ENCODE measurements at regions not wholly inside any gene's neighbourhood (a gene's known extent, or its start where the extent isn't known, plus 50 kb on each side); places are given as distances from the start of the nearest gene placed in this dataset.

- no peak for TF ChIP-seq ZNF274 (IDR thresholded peaks at IDR 0.05; ENCODE audit: low read depth, low read length)
- H3K4me3 ChIP-seq (ENCODE audit: low read length) = no peak overlapping the region
Measured at GRCh38 chr1:98426092-98426491, 235.4 kb upstream of the SNX7 start.

DNA sequence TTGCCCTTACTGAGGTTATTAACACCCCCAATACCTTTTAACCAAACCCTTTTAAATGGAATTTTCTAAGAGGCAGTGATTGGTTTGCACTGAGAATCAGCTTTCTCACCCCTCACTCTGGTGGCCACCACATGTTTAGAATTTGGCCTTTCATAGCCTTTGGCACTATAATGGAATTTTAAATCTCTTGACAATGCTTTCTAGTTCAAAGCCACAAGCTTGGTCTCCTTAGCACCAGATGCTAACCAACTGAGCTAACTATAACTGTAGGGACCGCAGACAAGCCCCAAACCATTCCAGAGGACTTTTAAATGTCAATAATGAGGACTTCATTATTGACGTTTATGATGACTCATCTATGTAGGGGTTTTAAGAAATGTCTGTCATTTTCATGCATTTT is 238.7 kb upstream of the SNX7 start:
- no peak overlapping the region for H3K4me3 ChIP-seq (ENCODE audit: low read length)
- no peak for TF ChIP-seq ZNF274 (IDR thresholded peaks at IDR 0.05; ENCODE audit: low read depth, low read length)

GRCh38 chr1:98421085-98421435 is 240.5 kb upstream of the SNX7 start:
- no peak for TF ChIP-seq ZNF274 (IDR thresholded peaks at IDR 0.05; ENCODE audit: low read depth, low read length)
- H3K4me3 ChIP-seq (ENCODE audit: low read length) = no peak overlapping the region

GRCh38 chr1:98420376-98421084 is 241.0 kb upstream of the SNX7 start:
- no peak for TF ChIP-seq ZNF274 (IDR thresholded peaks at IDR 0.05; ENCODE audit: low read depth, low read length)
- H3K4me3 ChIP-seq (ENCODE audit: low read length) = no peak overlapping the region

GRCh38 chr1:98417820-98418219 is 243.7 kb upstream of the SNX7 start:
- no peak overlapping the region for H3K4me3 ChIP-seq (ENCODE audit: low read length)
- TF ChIP-seq ZNF274 (IDR thresholded peaks at IDR 0.05; ENCODE audit: low read depth, low read length) = no peak

DNA sequence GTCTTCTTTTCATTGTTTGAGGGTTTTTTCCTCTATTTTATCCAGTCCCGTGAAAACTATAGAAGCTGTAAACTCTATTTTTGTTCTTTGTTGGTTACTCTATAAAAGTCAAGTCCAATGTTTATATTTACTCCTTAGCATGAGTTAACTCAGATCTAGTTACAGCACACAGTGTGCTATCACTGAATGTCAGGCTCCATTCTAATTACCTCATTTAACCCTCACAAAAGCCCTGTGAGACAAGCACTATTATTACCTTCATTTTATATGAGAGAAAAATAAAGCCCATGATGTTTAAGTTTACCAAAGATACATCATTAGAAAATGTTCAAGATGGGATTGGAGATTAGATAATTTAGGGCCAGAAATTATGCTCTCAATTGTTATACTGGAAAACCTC is 251.4 kb upstream of the SNX7 start:
- TF ChIP-seq ZNF274 (IDR thresholded peaks at IDR 0.05; ENCODE audit: low read depth, low read length) = no peak
- no peak overlapping the region for H3K4me3 ChIP-seq (ENCODE audit: low read length)

- no peak overlapping the region for H3K4me3 ChIP-seq (ENCODE audit: low read length)
Measured at GRCh38 chr1:98406352-98407088, 255.0 kb upstream of the SNX7 start.

GRCh38 chr1:98405581-98406074 is 255.9 kb upstream of the SNX7 start:
- TF ChIP-seq ZNF274 (IDR thresholded peaks at IDR 0.05; ENCODE audit: low read depth, low read length) = no peak
- H3K4me3 ChIP-seq (ENCODE audit: low read length) = no peak overlapping the region

More at GRCh38 chr1:98406352-98407088, 255.0 kb upstream of the SNX7 start:
- no peak for TF ChIP-seq ZNF274 (IDR thresholded peaks at IDR 0.05; ENCODE audit: low read depth, low read length)

DNA sequence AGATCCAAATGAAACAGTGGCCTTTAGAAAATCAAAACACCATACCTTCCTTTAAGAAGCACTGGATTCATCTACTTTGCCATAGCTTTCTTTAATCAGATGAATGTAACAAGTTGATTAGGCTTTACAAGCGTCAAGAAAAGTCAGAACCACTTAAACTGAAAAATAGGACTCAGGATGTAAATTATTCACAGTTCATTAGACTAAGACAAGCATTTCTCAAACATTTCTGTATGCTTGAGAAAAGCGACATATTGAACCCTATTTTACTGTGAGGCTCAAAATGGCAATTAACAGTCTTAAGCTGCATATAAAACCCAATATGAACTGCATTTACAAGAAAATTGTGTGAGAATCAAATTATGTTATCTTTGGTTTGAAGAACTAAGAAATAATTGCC is 256.7 kb upstream of the SNX7 start:
- no peak for TF ChIP-seq ZNF274 (IDR thresholded peaks at IDR 0.05; ENCODE audit: low read depth, low read length)
- H3K4me3 ChIP-seq (ENCODE audit: low read length) = no peak overlapping the region

DNA sequence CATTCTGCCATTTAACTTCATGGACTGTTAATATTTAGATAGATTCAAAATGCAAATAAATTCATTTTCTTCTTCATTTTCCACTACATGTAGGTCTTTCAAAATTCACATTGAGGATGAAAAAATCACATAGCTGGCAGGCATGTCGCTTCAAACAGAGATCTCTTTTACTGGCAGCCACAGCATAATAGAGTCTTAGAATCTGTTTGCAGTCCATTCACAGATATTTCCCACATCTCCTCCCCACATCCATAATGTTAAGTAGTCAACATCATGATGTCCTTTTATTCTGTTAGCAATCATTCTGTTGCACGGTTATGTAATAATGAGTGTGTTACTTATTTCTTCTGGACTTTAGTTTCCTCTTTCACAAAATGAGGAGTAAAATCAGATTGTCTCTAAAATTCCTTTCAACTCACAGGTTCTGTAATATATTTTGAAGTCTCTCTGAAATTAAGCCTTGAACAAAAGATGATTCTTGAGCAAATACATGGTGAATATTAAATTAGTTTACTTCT is 257.5 kb upstream of the SNX7 start:
- no peak for TF ChIP-seq ZNF274 (IDR thresholded peaks at IDR 0.05; ENCODE audit: low read depth, low read length)
- no peak overlapping the region for H3K4me3 ChIP-seq (ENCODE audit: low read length)

DNA sequence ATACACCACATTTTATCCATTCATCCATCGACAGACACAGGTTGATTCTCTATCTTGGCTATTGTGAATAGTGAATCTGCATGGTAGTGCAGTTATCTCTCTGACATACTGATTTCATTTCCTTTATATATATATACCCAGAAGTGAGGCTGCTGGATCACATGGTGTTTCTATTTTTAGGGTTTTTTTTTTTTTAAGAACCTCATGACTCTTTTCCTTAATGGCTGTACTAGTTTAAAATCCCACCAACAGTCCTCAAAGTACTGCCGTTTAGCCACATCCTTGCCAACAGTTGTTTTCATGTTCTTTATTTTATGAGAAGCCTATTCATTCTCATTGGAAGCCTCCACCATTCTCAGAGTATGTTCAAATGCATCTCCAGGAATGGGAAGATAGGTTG is 258.7 kb upstream of the SNX7 start:
- H3K4me3 ChIP-seq (ENCODE audit: low read length) = no peak overlapping the region
- TF ChIP-seq ZNF274 (IDR thresholded peaks at IDR 0.05; ENCODE audit: low read depth, low read length) = no peak

- no peak for TF ChIP-seq ZNF274 (IDR thresholded peaks at IDR 0.05; ENCODE audit: low read depth, low read length)
- H3K4me3 ChIP-seq (ENCODE audit: low read length) = no peak overlapping the region
Measured at GRCh38 chr1:98400446-98400845, 261.1 kb upstream of the SNX7 start.

DNA sequence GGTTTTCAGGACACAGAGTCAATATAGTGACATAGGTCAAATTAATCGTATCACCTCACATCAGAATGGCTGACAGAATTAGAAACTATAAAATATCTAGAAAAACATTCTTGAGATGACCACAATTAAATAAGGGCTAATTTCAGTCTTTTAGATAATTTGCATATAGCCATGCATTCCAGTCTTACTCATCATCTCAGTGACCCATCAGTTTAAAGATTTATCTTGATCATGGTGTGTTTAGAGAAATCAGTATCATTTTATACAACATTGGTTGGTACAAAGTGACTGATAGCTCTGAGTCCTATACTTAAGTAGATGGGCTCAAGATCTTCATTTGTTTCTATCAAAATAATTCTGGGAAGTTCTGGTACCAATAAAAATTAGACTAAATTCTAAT is 262.3 kb upstream of the SNX7 start:
- H3K4me3 ChIP-seq (ENCODE audit: low read length) = no peak overlapping the region
- no peak for TF ChIP-seq ZNF274 (IDR thresholded peaks at IDR 0.05; ENCODE audit: low read depth, low read length)

GRCh38 chr1:98398649-98399048 is 262.9 kb upstream of the SNX7 start:
- no peak overlapping the region for H3K4me3 ChIP-seq (ENCODE audit: low read length)
- no peak for TF ChIP-seq ZNF274 (IDR thresholded peaks at IDR 0.05; ENCODE audit: low read depth, low read length)

DNA sequence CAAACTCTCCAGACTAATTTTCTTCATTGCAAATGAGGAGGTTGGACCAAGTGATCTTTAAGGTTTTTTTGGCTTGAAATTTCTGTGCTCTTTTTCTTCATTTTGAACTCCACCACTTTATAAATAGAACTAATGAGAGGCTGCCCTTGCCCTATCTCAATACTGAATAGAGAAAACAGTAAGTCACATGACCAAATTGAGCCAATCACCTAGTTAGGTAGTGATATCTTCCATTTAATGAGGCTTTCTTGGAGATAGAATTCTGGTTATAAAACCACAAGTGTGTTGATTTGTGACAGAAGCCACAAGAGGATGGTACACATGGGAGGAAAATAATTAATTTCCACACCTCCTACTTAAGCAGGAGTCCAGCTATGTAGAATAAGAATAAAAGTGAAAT is 263.4 kb upstream of the SNX7 start:
- no peak for TF ChIP-seq ZNF274 (IDR thresholded peaks at IDR 0.05; ENCODE audit: low read depth, low read length)
- H3K4me3 ChIP-seq (ENCODE audit: low read length) = no peak overlapping the region
